ENCODE measurements at regions not wholly inside any gene's neighbourhood (a gene's known extent, or its start where the extent isn't known, plus 50 kb on each side); places are given as distances from the start of the nearest gene placed in this dataset.
"Not testable (repeated sequence)": the region's sequence is repeated elsewhere in the genome, so short reads cannot be mapped to it uniquely, and the experiment has no call there.

- H3K4me3 ChIP-seq, result no peak overlapping the region
- no peaks in the 10 kb centered on the region for H3K27me3 ChIP-seq (replicated peaks)
- no peaks in the 10 kb centered on the region for H3K4me1 ChIP-seq (replicated peaks)
- no peak overlapping the region for H3K27ac ChIP-seq
- no peak for DNase-seq (ENCODE audit: low read depth in 1 of 2, low spot score in 2 of 2)
- H3K36me3 ChIP-seq, result no peaks in the 10 kb centered on the region
- no peaks in the 10 kb centered on the region for H3K9me3 ChIP-seq (replicated peaks)
Measured at GRCh38 chr18:66226782-66227181, 377.1 kb downstream of the CDH19 start.

GRCh38 chr18:66223317-66223716 is 380.6 kb downstream of the CDH19 start:
- not testable (repeated sequence) for H3K9me3 ChIP-seq (replicated peaks); H3K4me3 ChIP-seq; H3K36me3 ChIP-seq; H3K27me3 ChIP-seq (replicated peaks); H3K4me1 ChIP-seq (replicated peaks); DNase-seq (ENCODE audit: low read depth in 1 of 2, low spot score in 2 of 2); H3K27ac ChIP-seq

GRCh38 chr18:66222174-66222573 is 381.7 kb downstream of the CDH19 start:
- Histone ChIP-seq H3K4me1 (replicated peaks) (no peaks in the 10 kb centered on the region), H3K27ac (no peak overlapping the region), H3K4me3 (no peak overlapping the region), H3K36me3 (no peaks in the 10 kb centered on the region), H3K27me3 (replicated peaks) (no peaks in the 10 kb centered on the region), H3K9me3 (replicated peaks) (no peaks in the 10 kb centered on the region; the same call in 1 of the 2 replicates)
- DNase-seq (ENCODE audit: low read depth in 1 of 2, low spot score in 2 of 2), result no peak

- Histone ChIP-seq H3K27me3 (replicated peaks) (no peaks in the 10 kb centered on the region), H3K4me1 (replicated peaks) (no peaks in the 10 kb centered on the region), H3K36me3 (no peaks in the 10 kb centered on the region), H3K9me3 (replicated peaks) (no peaks in the 10 kb centered on the region; the same call in 1 of the 2 replicates), H3K27ac (no peak overlapping the region), H3K4me3 (no peak overlapping the region)
- DNase-seq (ENCODE audit: low read depth in 1 of 2, low spot score in 2 of 2), result no peak
Measured at GRCh38 chr18:66219817-66220216, 384.1 kb downstream of the CDH19 start.

- Histone ChIP-seq H3K36me3 (no peaks in the 10 kb centered on the region), H3K4me1 (replicated peaks) (no peaks in the 10 kb centered on the region), H3K4me3 (no peak overlapping the region), H3K27me3 (replicated peaks) (no peaks in the 10 kb centered on the region), H3K9me3 (replicated peaks) (no peaks in the 10 kb centered on the region), H3K27ac (no peak overlapping the region)
- no peak for DNase-seq (ENCODE audit: low read depth in 1 of 2, low spot score in 2 of 2)
Measured at GRCh38 chr18:66211749-66212148, 392.1 kb downstream of the CDH19 start.

GRCh38 chr18:66210875-66211274 is 393.0 kb downstream of the CDH19 start:
- H3K4me3 ChIP-seq, result no peak overlapping the region
- no peak overlapping the region for H3K27ac ChIP-seq
- H3K4me1 ChIP-seq (replicated peaks), result no peaks in the 10 kb centered on the region
- H3K27me3 ChIP-seq (replicated peaks), result no peaks in the 10 kb centered on the region
- no peak for DNase-seq (ENCODE audit: low read depth in 1 of 2, low spot score in 2 of 2)
- no peaks in the 10 kb centered on the region for H3K36me3 ChIP-seq
- H3K9me3 ChIP-seq (replicated peaks), result no peaks in the 10 kb centered on the region

- Histone ChIP-seq H3K27me3 (replicated peaks) (no peaks in the 10 kb centered on the region), H3K36me3 (no peaks in the 10 kb centered on the region)
- DNase-seq (ENCODE audit: low read depth in 1 of 2, low spot score in 2 of 2), result no peak
Measured at GRCh38 chr18:66209656-66210055, 394.2 kb downstream of the CDH19 start.

GRCh38 chr18:66196805-66197204 is 407.1 kb downstream of the CDH19 start:
- no peaks in the 10 kb centered on the region for H3K27me3 ChIP-seq (replicated peaks)
- no peak for DNase-seq (ENCODE audit: low read depth in 1 of 2, low spot score in 2 of 2)
- H3K9me3 ChIP-seq (replicated peaks), result no peaks in the 10 kb centered on the region; the same call in 1 of the 2 replicates
- H3K4me1 ChIP-seq (replicated peaks), result no peaks in the 10 kb centered on the region
- H3K4me3 ChIP-seq, result no peak overlapping the region
- H3K36me3 ChIP-seq, result no peaks in the 10 kb centered on the region
- no peak overlapping the region for H3K27ac ChIP-seq

More at GRCh38 chr18:66209656-66210055, 394.2 kb downstream of the CDH19 start:
- no peaks in the 10 kb centered on the region for H3K9me3 ChIP-seq (replicated peaks)
- no peak overlapping the region for H3K4me3 ChIP-seq
- no peaks in the 10 kb centered on the region for H3K4me1 ChIP-seq (replicated peaks)
- H3K27ac ChIP-seq, result no peak overlapping the region

GRCh38 chr18:66193938-66194337 is 410.0 kb downstream of the CDH19 start:
- Histone ChIP-seq H3K9me3 (replicated peaks) (peaks cover 7% of the 10 kb centered on the region; the same call in 1 of the 2 replicates), H3K4me1 (replicated peaks) (no peaks in the 10 kb centered on the region), H3K27ac (no peak overlapping the region), H3K27me3 (replicated peaks) (no peaks in the 10 kb centered on the region), H3K36me3 (no peaks in the 10 kb centered on the region), H3K4me3 (no peak overlapping the region)
- DNase-seq (ENCODE audit: low read depth in 1 of 2, low spot score in 2 of 2), result no peak

GRCh38 chr18:66193394-66193793 is 410.5 kb downstream of the CDH19 start:
- H3K27me3 ChIP-seq (replicated peaks), result no peaks in the 10 kb centered on the region
- H3K27ac ChIP-seq, result no peak overlapping the region
- no peak for DNase-seq (ENCODE audit: low read depth in 1 of 2, low spot score in 2 of 2)
- H3K4me1 ChIP-seq (replicated peaks), result no peaks in the 10 kb centered on the region
- H3K36me3 ChIP-seq, result no peaks in the 10 kb centered on the region
- H3K4me3 ChIP-seq, result no peak overlapping the region
- peaks cover 7% of the 10 kb centered on the region; the same call in 1 of the 2 replicates for H3K9me3 ChIP-seq (replicated peaks)

GRCh38 chr18:66168685-66169235 is 417.9 kb downstream of the CDH7 start:
- DNase-seq (ENCODE audit: low read depth in 1 of 2, low spot score in 2 of 2), result no peak
- Histone ChIP-seq H3K9me3 (replicated peaks) (no peaks in the 10 kb centered on the region), H3K4me3 (no peak overlapping the region), H3K36me3 (no peaks in the 10 kb centered on the region), H3K27me3 (replicated peaks) (no peaks in the 10 kb centered on the region), H3K27ac (no peak overlapping the region), H3K4me1 (replicated peaks) (no peaks in the 10 kb centered on the region)

- no peaks in the 10 kb centered on the region for H3K36me3 ChIP-seq
- no peaks in the 10 kb centered on the region for H3K4me1 ChIP-seq (replicated peaks)
- no peak for DNase-seq (ENCODE audit: low read depth in 1 of 2, low spot score in 2 of 2)
- no peaks in the 10 kb centered on the region for H3K27me3 ChIP-seq (replicated peaks)
- H3K4me3 ChIP-seq, result no peak overlapping the region
- H3K9me3 ChIP-seq (replicated peaks), result no peaks in the 10 kb centered on the region
- no peak overlapping the region for H3K27ac ChIP-seq
Measured at GRCh38 chr18:66167829-66168684, 417.2 kb downstream of the CDH7 start.

GRCh38 chr18:66160007-66160406 is 409.2 kb downstream of the CDH7 start:
- Histone ChIP-seq H3K9me3 (replicated peaks) (no peaks in the 10 kb centered on the region; the same call in 1 of the 2 replicates), H3K4me3 (no peak overlapping the region), H3K27ac (no peak overlapping the region), H3K36me3 (no peaks in the 10 kb centered on the region), H3K27me3 (replicated peaks) (no peaks in the 10 kb centered on the region), H3K4me1 (replicated peaks) (no peaks in the 10 kb centered on the region)
- no peak for DNase-seq (ENCODE audit: low read depth in 1 of 2, low spot score in 2 of 2)

GRCh38 chr18:66159451-66159850 is 408.6 kb downstream of the CDH7 start:
- no peak for DNase-seq (ENCODE audit: low read depth in 1 of 2, low spot score in 2 of 2)
- H3K27me3 ChIP-seq (replicated peaks), result no peaks in the 10 kb centered on the region
- no peak overlapping the region for H3K4me3 ChIP-seq

More at GRCh38 chr18:66159451-66159850, 408.6 kb downstream of the CDH7 start:
- Histone ChIP-seq H3K9me3 (replicated peaks) (no peaks in the 10 kb centered on the region; the same call in 1 of the 2 replicates), H3K4me1 (replicated peaks) (no peaks in the 10 kb centered on the region), H3K36me3 (no peaks in the 10 kb centered on the region), H3K27ac (no peak overlapping the region)

All from SJSA1 (cell line).